22Rv1 (cell line): ENCODE measurements at regions not wholly inside any gene's neighbourhood (a gene's known extent, or its start where the extent isn't known, plus 50 kb on each side); places are given as distances from the start of the nearest gene placed in this dataset.

Experiments
- CTCF ChIP-seq: fragments of 450-650 bp; IDR thresholded peaks from 2 replicates; pipeline ENCODE4 v1.5.1; 2017; ENCODE audit warnings: mild to moderate bottlenecking
- ZFX ChIP-seq: fragments of 450-650 bp; IDR thresholded peaks from 2 replicates; pipeline ENCODE4 v1.6.1; 2017; ENCODE audit warnings: antibody characterized with exemption, borderline replicate concordance

GRCh38 chr10:76740514-76740913 is 897.1 kb downstream of the KCNMA1 start:
- TF ChIP-seq CTCF = no peak
- no peak for TF ChIP-seq ZFX
